Calu3 (cell line): ENCODE measurements at regions not wholly inside any gene's neighbourhood (a gene's known extent, or its start where the extent isn't known, plus 50 kb on each side); places are given as distances from the start of the nearest gene placed in this dataset.

Source experiments
- BruUV-seq: library from RNA; stranded (reverse); fragments of 400-500 nt; replicated peaks from 2 replicates; lab custom pipeline; 2021; lab: Mats Ljungman, UMichigan
- CTCF ChIA-PET: fragments of 300-600 bp; sonication (Branson Sonifier 250); formaldehyde crosslinking; loops from one replicate; lab custom pipeline; 2022; ENCODE audit warnings: antibody characterized with exemption; lab: Charles Lee
- DNase-seq: peaks from one replicate; pipeline ENCODE4 v3.0.0; 2022
- H3K27ac Mint-ChIP-seq: one replicate; pipeline ENCODE4 v1.8.0; 2022; ENCODE audit warnings: mixed read lengths; ENCODE audit not compliant: unreplicated experiment
- H3K27me3 Mint-ChIP-seq: one replicate; pipeline ENCODE4 v1.8.0; 2022; ENCODE audit warnings: mixed read lengths; ENCODE audit not compliant: unreplicated experiment
- H3K36me3 Mint-ChIP-seq: one replicate; pipeline ENCODE4 v1.8.0; 2022; ENCODE audit warnings: mild to moderate bottlenecking, moderate library complexity, mixed read lengths; ENCODE audit not compliant: insufficient read depth, unreplicated experiment
- H3K4me1 Mint-ChIP-seq: one replicate; pipeline ENCODE4 v1.8.0; 2022; ENCODE audit warnings: mild to moderate bottlenecking, low read depth, mixed read lengths; ENCODE audit not compliant: unreplicated experiment
- H3K4me3 Mint-ChIP-seq: one replicate; pipeline ENCODE4 v1.8.0; 2022; ENCODE audit warnings: mild to moderate bottlenecking, low read depth, moderate library complexity, mixed read lengths; ENCODE audit not compliant: unreplicated experiment
- H3K9me3 Mint-ChIP-seq: one replicate; pipeline ENCODE4 v1.8.0; 2022; ENCODE audit warnings: low read depth, mixed read lengths; ENCODE audit not compliant: unreplicated experiment
- intact Hi-C: fragments of 100-400 bp; cut with micrococcal nuclease; formaldehyde crosslinking; loops from one replicate; pipeline ENCODE4 v1.10.0; 2022; ENCODE audit not compliant: unreplicated experiment
- TF ChIP-seq, protein P1 (sequence below): fragments of 200-600 bp; IDR thresholded peaks from one replicate; pipeline ENCODE4 v1.8.0; 2022; ENCODE audit warnings: antibody characterized with exemption; ENCODE audit not compliant: unreplicated experiment

DNA sequence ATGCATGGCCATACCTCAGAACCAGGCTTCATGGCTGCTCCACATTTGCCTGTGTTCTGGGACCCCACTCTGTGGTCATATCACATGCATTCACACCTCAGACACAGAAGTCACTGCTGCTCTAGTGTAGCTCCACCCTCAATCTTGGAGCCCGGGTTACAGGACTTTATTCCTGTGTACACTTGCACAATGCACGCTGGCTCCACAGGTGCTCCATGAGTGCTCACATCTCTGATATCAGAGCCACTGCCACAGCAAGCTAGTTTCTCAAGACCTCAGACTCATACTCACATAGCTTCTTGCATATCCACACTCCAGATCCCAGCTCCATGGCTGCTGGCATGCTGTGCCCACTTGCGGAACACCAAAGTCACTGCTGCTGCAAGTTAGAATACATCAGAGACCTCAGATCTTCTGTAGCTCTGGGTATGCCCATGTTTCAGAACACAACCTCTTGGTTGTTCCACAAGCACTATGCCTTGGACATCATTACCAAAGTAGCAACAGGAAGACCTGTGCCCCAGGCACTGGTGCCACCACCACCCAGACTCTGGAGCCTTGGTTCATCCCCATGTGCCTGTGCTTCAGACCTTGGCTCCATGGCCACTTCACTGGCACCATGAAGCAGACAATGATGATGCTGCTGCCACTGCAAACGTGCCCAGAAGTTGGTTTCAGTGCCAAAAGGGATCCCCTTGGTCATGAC is 269.5 kb upstream of the PCDH20 start:
- H3K4me1 Mint-ChIP-seq, result no peaks in the 10 kb centered on the region
- no peak for DNase-seq
- intact Hi-C loops, result no loop called here
- CTCF ChIA-PET, result no interaction called here
- TF ChIP-seq, protein P1, sequence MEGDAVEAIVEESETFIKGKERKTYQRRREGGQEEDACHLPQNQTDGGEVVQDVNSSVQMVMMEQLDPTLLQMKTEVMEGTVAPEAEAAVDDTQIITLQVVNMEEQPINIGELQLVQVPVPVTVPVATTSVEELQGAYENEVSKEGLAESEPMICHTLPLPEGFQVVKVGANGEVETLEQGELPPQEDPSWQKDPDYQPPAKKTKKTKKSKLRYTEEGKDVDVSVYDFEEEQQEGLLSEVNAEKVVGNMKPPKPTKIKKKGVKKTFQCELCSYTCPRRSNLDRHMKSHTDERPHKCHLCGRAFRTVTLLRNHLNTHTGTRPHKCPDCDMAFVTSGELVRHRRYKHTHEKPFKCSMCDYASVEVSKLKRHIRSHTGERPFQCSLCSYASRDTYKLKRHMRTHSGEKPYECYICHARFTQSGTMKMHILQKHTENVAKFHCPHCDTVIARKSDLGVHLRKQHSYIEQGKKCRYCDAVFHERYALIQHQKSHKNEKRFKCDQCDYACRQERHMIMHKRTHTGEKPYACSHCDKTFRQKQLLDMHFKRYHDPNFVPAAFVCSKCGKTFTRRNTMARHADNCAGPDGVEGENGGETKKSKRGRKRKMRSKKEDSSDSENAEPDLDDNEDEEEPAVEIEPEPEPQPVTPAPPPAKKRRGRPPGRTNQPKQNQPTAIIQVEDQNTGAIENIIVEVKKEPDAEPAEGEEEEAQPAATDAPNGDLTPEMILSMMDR, result no peak
- no peaks in the 10 kb centered on the region for H3K36me3 Mint-ChIP-seq
- H3K4me3 Mint-ChIP-seq, result no peak overlapping the region
- no TSS peak for BruUV-seq
- peaks cover 6% of the 10 kb centered on the region for H3K9me3 Mint-ChIP-seq
- H3K27ac Mint-ChIP-seq, result no peak overlapping the region
- H3K27me3 Mint-ChIP-seq, result no peaks in the 10 kb centered on the region

DNA sequence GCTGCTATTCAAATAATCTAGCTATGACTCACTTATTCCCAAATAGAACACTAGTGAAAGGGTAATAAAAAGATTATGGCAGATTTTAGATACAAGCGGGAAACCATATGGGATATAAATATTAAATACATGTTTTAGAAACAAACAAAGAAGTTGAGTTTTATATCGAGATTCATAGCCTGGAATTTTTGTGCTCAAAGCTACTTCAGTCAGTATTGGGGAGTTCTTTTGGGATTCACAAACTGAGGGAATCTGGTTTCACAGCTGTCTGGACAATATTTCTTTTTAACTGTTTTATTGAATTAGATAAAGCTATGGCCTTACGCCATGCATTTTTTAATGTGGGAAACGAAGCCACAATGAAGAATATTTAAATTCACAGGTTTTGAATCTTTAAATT is 257.1 kb upstream of the PCDH20 start:
- DNase-seq, result no peak
- H3K27me3 Mint-ChIP-seq, result no peaks in the 10 kb centered on the region
- H3K27ac Mint-ChIP-seq, result no peak overlapping the region
- H3K4me3 Mint-ChIP-seq, result no peak overlapping the region
- H3K4me1 Mint-ChIP-seq, result no peaks in the 10 kb centered on the region
- TF ChIP-seq, protein P1, result no peak
- BruUV-seq, result no TSS peak
- no peaks in the 10 kb centered on the region for H3K9me3 Mint-ChIP-seq
- H3K36me3 Mint-ChIP-seq, result no peaks in the 10 kb centered on the region
- CTCF ChIA-PET, result no interaction called here
- intact Hi-C loops, result no loop called here

GRCh38 chr13:61670384-61671161 is 254.9 kb upstream of the PCDH20 start:
- no peak overlapping the region for H3K4me3 Mint-ChIP-seq

DNA sequence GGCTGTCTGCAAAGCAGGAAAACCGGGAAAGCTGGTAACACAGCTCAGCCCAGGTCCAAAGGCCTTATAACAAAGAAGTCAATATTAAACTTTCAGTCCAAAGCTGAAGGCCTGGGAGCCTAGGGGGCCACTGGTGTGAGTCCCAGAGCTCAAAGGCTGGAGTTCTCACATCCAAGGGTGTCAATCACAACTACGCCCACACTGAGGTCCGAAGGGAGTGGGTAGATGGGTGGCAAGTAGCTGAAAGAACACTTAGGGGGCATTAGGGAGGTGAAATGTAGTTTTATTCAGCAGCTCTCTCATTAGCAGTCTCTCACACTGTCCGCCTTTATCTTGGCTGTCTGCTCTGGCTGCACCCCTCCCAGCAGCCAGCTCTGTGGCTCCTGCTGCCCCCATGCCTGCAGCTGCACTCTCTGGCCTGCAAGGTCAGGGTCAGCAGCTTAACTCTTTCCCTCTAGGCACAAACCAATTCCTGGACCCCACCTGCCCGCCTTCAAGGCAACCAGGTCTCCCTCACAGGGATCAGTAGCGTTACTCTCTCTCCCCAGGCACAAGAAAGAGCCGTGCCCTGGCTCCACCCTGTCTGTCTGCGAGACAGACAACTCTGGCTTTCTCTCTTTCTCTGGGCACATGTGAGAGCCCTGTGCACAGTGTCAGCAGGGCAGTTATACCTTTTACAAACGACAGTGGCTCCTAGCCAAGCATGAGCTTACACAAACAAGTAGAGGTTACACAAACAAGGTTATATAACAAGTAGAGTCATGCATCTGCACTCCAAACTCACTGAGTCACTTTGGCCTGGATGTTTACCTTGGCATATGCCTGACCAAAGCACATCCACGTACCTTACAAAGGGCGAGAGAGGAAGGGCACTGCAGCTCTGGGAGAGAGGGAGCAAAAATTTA is 249.4 kb upstream of the PCDH20 start:
- Mint-ChIP-seq H3K27ac (no peak overlapping the region), H3K36me3 (no peaks in the 10 kb centered on the region), H3K4me3 (no peak overlapping the region), H3K9me3 (peaks cover 4% of the 10 kb centered on the region), H3K27me3 (no peaks in the 10 kb centered on the region), H3K4me1 (no peaks in the 10 kb centered on the region)
- no TSS peak for BruUV-seq
- DNase-seq, result no peak
- intact Hi-C loops, result no loop called here
- CTCF ChIA-PET, result no interaction called here
- TF ChIP-seq, protein P1, result no peak

More at GRCh38 chr13:61670384-61671161, 254.9 kb upstream of the PCDH20 start:
- no peak for DNase-seq
- intact Hi-C loops, result no loop called here
- TF ChIP-seq, protein P1, result no peak
- no peaks in the 10 kb centered on the region for H3K4me1 Mint-ChIP-seq
- BruUV-seq, result no TSS peak
- H3K9me3 Mint-ChIP-seq, result peaks cover 4% of the 10 kb centered on the region
- no peaks in the 10 kb centered on the region for H3K36me3 Mint-ChIP-seq
- H3K27ac Mint-ChIP-seq, result no peak overlapping the region
- no peaks in the 10 kb centered on the region for H3K27me3 Mint-ChIP-seq
- CTCF ChIA-PET, result no interaction called here
